NT2/D1 (cell line): ENCODE measurements at regions not wholly inside any gene's neighbourhood (a gene's known extent, or its start where the extent isn't known, plus 50 kb on each side); places are given as distances from the start of the nearest gene placed in this dataset.

Source experiments
- SUZ12 ChIP-seq: IDR thresholded peaks from 2 replicates; pipeline ENCODE4 v1.6.1; 2011; ENCODE audit not compliant: insufficient read length, insufficient read depth; ENCODE audit errors: extremely low read depth
- YY1 ChIP-seq: IDR thresholded peaks from 2 replicates; pipeline ENCODE4 v1.6.1; 2011; ENCODE audit not compliant: insufficient read length, insufficient read depth
- ZNF274 ChIP-seq: IDR thresholded peaks from 2 replicates; pipeline ENCODE4 v1.6.1; 2011; ENCODE audit warnings: mild to moderate bottlenecking, low read depth, low read length

- TF ChIP-seq ZNF274 = no peak
- TF ChIP-seq SUZ12 = no peak
- TF ChIP-seq YY1 = no peak
Measured at GRCh38 chr13:86474971-86475370, 675.8 kb upstream of the SLITRK6 start.
